Neural progenitor cell (in vitro differentiated cells): ENCODE measurements at regions not wholly inside any gene's neighbourhood (a gene's known extent, or its start where the extent isn't known, plus 50 kb on each side); places are given as distances from the start of the nearest gene placed in this dataset.

Experiments
- DNase-seq: peaks from one replicate; pipeline ENCODE4 v3.0.0-alpha.2; 2016; ENCODE audit warnings: low spot score
- H2AFZ ChIP-seq: fragments of 200-600 bp; sonication (generic); replicated peaks from 2 replicates; pipeline ENCODE4 v1.6.1; 2016; ENCODE audit warnings: antibody characterized with exemption
- H3F3A ChIP-seq: fragments of 200-600 bp; sonication (generic); 2 replicates; pipeline ENCODE4 v1.6.1; 2016; ENCODE audit warnings: antibody characterized with exemption, low read depth
- H3K27ac ChIP-seq: fragments of 200-600 bp; sonication (generic); 2 replicates; pipeline ENCODE4 v1.5.1; 2016; ENCODE audit warnings: mild to moderate bottlenecking
- H3K27me3 ChIP-seq: fragments of 200-600 bp; sonication (generic); 2 replicates; pipeline ENCODE4 v1.6.1; 2016; ENCODE audit warnings: mild to moderate bottlenecking, moderate library complexity
- H3K36me3 ChIP-seq: fragments of 200-600 bp; sonication (generic); 2 replicates; pipeline ENCODE4 v1.5.1; 2016
- H3K4me1 ChIP-seq: fragments of 200-600 bp; sonication (generic); 2 replicates; pipeline ENCODE4 v1.6.1; 2016; ENCODE audit warnings: mixed run types
- H3K4me2 ChIP-seq: fragments of 200-600 bp; sonication (generic); 2 replicates; pipeline ENCODE4 v1.6.1; 2016
- H3K4me3 ChIP-seq: fragments of 200-600 bp; sonication (generic); 2 replicates; pipeline ENCODE4 v1.5.1; 2016
- H3K79me2 ChIP-seq: fragments of 200-600 bp; sonication (generic); 2 replicates; pipeline ENCODE4 v1.6.1; 2016; ENCODE audit warnings: low read depth
- H3K9ac ChIP-seq: fragments of 200-600 bp; sonication (generic); 2 replicates; pipeline ENCODE4 v1.6.1; 2016
- H3K9me3 ChIP-seq: fragments of 200-600 bp; sonication (generic); 2 replicates; pipeline ENCODE4 v1.5.1; 2016; ENCODE audit warnings: low read depth
- H4K20me1 ChIP-seq: fragments of 200-600 bp; sonication (generic); 2 replicates; pipeline ENCODE4 v1.6.1; 2016; ENCODE audit warnings: low read depth
- H3K27ac Mint-ChIP-seq: 3 replicates; pipeline ENCODE4 v1.8.0; 2021; ENCODE audit warnings: mixed read lengths
- H3K27me3 Mint-ChIP-seq: 2 replicates; pipeline ENCODE4 v1.8.0; 2022; ENCODE audit warnings: low read depth, mild to moderate bottlenecking, inconsistent platforms, moderate library complexity, mixed read lengths; ENCODE audit not compliant: insufficient read depth
- H3K36me3 Mint-ChIP-seq: 3 replicates; pipeline ENCODE4 v1.8.0; 2021; ENCODE audit warnings: mixed read lengths
- H3K4me1 Mint-ChIP-seq: 3 replicates; pipeline ENCODE4 v1.8.0; 2021; ENCODE audit warnings: mixed read lengths
- H3K4me3 Mint-ChIP-seq: 3 replicates; pipeline ENCODE4 v1.8.0; 2021; ENCODE audit warnings: mild to moderate bottlenecking, moderate library complexity, mixed read lengths
- H3K9me3 Mint-ChIP-seq: 3 replicates; pipeline ENCODE4 v1.8.0; 2020; ENCODE audit warnings: mixed read lengths
- EZH2 ChIP-seq: fragments of 200-600 bp; sonication (generic); IDR thresholded peaks from 2 replicates; pipeline ENCODE4 v1.6.1; 2017; ENCODE audit warnings: antibody characterized with exemption, mild to moderate bottlenecking, moderate library complexity
- EZH2phosphoT487 ChIP-seq: fragments of 200-600 bp; sonication (generic); IDR thresholded peaks from 2 replicates; pipeline ENCODE4 v1.6.1; 2017; ENCODE audit warnings: antibody characterized with exemption
- TF ChIP-seq, protein P1 (sequence below): fragments of 200-600 bp; sonication (generic); IDR thresholded peaks from 2 replicates; pipeline ENCODE4 v1.5.1; 2017; ENCODE audit warnings: antibody characterized with exemption, mild to moderate bottlenecking

DNA sequence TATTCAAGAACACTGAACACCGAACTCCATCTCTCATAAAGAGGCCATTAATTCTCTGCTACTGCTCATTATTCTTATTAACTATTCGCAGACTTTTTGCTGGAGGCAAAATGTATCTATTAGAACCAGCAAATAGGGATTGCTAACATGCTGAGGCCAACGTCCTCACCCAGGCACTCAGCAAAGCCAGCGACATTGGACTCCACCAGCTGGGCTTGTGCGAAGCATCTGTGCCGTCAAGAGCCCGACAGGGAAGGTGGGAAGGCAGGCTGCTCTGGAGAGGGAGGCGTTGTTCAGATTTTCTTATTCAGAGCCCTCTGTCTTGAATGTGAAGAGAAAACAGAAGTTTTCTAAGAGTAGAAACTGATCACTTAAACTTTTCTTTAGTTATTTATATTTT is 615.6 kb upstream of the KIRREL3 start:
- no peaks in the 10 kb centered on the region for H3K36me3 ChIP-seq
- no peaks in the 10 kb centered on the region for H4K20me1 ChIP-seq
- H3K4me3 Mint-ChIP-seq = no peak overlapping the region
- H3K4me1 Mint-ChIP-seq = peaks cover 24% of the 10 kb centered on the region
- no peaks in the 10 kb centered on the region for H3K36me3 Mint-ChIP-seq
- no peaks in the 10 kb centered on the region for H3K27me3 ChIP-seq
- H3K4me1 ChIP-seq = peaks cover 28% of the 10 kb centered on the region
- no peaks in the 10 kb centered on the region for H3F3A ChIP-seq
- H3K27ac Mint-ChIP-seq = no peak overlapping the region
- H3K27me3 Mint-ChIP-seq = peaks cover 2% of the 10 kb centered on the region
- H3K9me3 Mint-ChIP-seq = peaks cover 3% of the 10 kb centered on the region
- H3K4me2 ChIP-seq = no peak overlapping the region
- no peaks in the 10 kb centered on the region for H3K9me3 ChIP-seq
- H2AFZ ChIP-seq = no peak overlapping the region
- TF ChIP-seq EZH2phosphoT487 = no peak
- TF ChIP-seq, protein P1, sequence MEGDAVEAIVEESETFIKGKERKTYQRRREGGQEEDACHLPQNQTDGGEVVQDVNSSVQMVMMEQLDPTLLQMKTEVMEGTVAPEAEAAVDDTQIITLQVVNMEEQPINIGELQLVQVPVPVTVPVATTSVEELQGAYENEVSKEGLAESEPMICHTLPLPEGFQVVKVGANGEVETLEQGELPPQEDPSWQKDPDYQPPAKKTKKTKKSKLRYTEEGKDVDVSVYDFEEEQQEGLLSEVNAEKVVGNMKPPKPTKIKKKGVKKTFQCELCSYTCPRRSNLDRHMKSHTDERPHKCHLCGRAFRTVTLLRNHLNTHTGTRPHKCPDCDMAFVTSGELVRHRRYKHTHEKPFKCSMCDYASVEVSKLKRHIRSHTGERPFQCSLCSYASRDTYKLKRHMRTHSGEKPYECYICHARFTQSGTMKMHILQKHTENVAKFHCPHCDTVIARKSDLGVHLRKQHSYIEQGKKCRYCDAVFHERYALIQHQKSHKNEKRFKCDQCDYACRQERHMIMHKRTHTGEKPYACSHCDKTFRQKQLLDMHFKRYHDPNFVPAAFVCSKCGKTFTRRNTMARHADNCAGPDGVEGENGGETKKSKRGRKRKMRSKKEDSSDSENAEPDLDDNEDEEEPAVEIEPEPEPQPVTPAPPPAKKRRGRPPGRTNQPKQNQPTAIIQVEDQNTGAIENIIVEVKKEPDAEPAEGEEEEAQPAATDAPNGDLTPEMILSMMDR = no peak
- no peak for TF ChIP-seq EZH2
- H3K27ac ChIP-seq = no peak overlapping the region
- H3K79me2 ChIP-seq = no peaks in the 10 kb centered on the region
- no peak overlapping the region for H3K9ac ChIP-seq
- no peak for DNase-seq
- H3K4me3 ChIP-seq = no peak overlapping the region

DNA sequence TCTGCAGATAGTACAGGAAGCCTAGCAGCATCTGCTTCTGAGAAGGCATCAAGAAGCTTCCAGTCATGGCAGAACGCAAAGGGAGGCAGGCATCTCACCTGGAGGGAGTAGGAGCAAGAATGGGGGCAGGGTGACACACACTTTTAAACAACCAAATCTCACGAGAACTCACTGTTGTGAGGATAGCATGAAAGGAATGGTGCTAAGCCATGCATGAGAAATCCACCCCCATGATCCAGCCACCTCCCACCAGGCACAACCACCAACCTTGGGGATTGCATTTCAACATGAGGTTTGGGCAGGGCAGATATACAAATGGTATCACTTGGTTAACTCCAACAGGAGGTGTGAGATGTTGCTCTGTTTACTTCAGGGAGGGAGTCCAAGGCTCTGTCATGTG is 612.0 kb upstream of the KIRREL3 start:
- no peaks in the 10 kb centered on the region for H3K79me2 ChIP-seq
- peaks cover 37% of the 10 kb centered on the region for H3K4me1 Mint-ChIP-seq
- H3K27me3 Mint-ChIP-seq = peaks cover 2% of the 10 kb centered on the region
- TF ChIP-seq EZH2 (no peak), EZH2phosphoT487 (no peak)
- TF ChIP-seq, protein P1 = no peak
- no peak overlapping the region for H3K27ac Mint-ChIP-seq
- H4K20me1 ChIP-seq = no peaks in the 10 kb centered on the region
- H3K9me3 ChIP-seq = no peaks in the 10 kb centered on the region
- H3K27ac ChIP-seq = no peak overlapping the region
- H3K9ac ChIP-seq = no peak overlapping the region
- no peaks in the 10 kb centered on the region for H3K9me3 Mint-ChIP-seq
- no peak for DNase-seq
- no peaks in the 10 kb centered on the region for H3K36me3 Mint-ChIP-seq
- no peaks in the 10 kb centered on the region for H3F3A ChIP-seq
- no peak overlapping the region for H2AFZ ChIP-seq
- H3K4me2 ChIP-seq = no peak overlapping the region
- H3K4me3 ChIP-seq = no peak overlapping the region
- H3K36me3 ChIP-seq = no peaks in the 10 kb centered on the region
- H3K4me3 Mint-ChIP-seq = no peak overlapping the region
- peaks cover 35% of the 10 kb centered on the region for H3K4me1 ChIP-seq
- H3K27me3 ChIP-seq = no peaks in the 10 kb centered on the region

DNA sequence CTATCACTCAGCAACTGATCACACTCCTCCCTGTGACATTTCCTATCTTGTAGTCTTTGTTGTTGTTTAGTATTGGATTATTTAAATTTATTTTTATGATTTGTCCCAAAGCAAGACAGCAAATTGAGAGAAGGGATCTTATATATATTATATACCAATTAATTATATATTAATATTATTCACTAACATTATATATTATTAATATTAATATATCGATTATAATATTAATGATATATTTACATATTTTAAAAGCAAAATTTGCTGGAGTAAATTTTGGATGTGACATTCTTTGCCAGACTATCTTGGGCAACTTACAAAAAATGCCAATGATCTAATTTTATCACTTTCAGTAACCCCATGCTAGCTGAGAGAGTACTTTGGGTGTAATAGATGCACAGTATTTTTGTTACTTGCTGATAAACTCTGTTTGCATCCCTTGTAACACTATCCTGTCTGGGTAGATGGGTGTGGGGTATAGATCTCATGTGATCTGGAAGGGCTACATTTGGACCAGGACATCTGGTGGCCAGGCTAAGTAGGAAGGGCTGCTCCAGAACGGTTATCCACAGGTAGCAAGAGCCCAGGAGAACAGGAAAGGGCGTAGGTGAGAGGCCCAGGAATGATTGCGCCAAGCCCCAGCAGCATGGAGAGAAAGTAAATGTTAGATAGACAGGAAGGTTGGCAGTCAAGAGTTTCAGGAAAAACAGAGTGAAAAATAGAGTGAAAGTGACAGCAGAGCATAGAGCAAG is 608.6 kb upstream of the KIRREL3 start:
- H3K9me3 Mint-ChIP-seq = peaks cover 3% of the 10 kb centered on the region
- H3K4me1 Mint-ChIP-seq = peaks cover 37% of the 10 kb centered on the region
- no peaks in the 10 kb centered on the region for H3K36me3 ChIP-seq

More for the DNA sequence above, 608.6 kb upstream of the KIRREL3 start:
- Histone ChIP-seq H3K4me1 (peaks cover 35% of the 10 kb centered on the region), H3K9ac (no peak overlapping the region), H3K27ac (no peak overlapping the region), H2AFZ (no peak overlapping the region), H3F3A (no peaks in the 10 kb centered on the region), H4K20me1 (no peaks in the 10 kb centered on the region), H3K4me2 (no peak overlapping the region), H3K9me3 (no peaks in the 10 kb centered on the region), H3K4me3 (no peak overlapping the region), H3K79me2 (no peaks in the 10 kb centered on the region), H3K27me3 (no peaks in the 10 kb centered on the region)
- Mint-ChIP-seq H3K4me3 (no peak overlapping the region), H3K27ac (no peak overlapping the region), H3K36me3 (no peaks in the 10 kb centered on the region), H3K27me3 (peaks cover 4% of the 10 kb centered on the region)
- TF ChIP-seq EZH2 = no peak
- TF ChIP-seq EZH2phosphoT487 = no peak
- TF ChIP-seq, protein P1 = peak; percentile 40
- DNase-seq = peak; percentile 43
